A549 (cell line): ENCODE measurements at regions not wholly inside any gene's neighbourhood (a gene's known extent, or its start where the extent isn't known, plus 50 kb on each side); places are given as distances from the start of the nearest gene placed in this dataset.

Source experiments
- JUNB ChIP-seq: fragments of >200 bp; sonication (Bioruptor Twin); formaldehyde crosslinking; IDR thresholded peaks from 2 replicates; pipeline ENCODE4 v1.6.1; 2016
- KDM1A ChIP-seq: fragments of 200-600 bp; sonication (generic); IDR thresholded peaks from 2 replicates; pipeline ENCODE4 v1.6.1; 2016; ENCODE audit warnings: low read depth, mild to moderate bottlenecking
- MAFK ChIP-seq: fragments of 450-650 bp; IDR thresholded peaks from 2 replicates; pipeline ENCODE4 v1.6.1; 2014; ENCODE audit not compliant: partially characterized antibody
- RNF2 ChIP-seq: fragments of 200-600 bp; sonication (generic); IDR thresholded peaks from 2 replicates; pipeline ENCODE4 v1.6.1; 2016; ENCODE audit warnings: low read depth, mild to moderate bottlenecking, antibody characterized with exemption, moderate library complexity, borderline replicate concordance
- SMC3 ChIP-seq: fragments of >200 bp; sonication (Bioruptor Twin); formaldehyde crosslinking; IDR thresholded peaks from 3 replicates; pipeline ENCODE4 v1.6.1; 2018; ENCODE audit warnings: inconsistent platforms
- TP53 ChIP-seq: fragments of 250-450 bp; sonication (Bioruptor Pico); IDR thresholded peaks from 2 replicates; pipeline ENCODE4 v1.5.0; 2021; ENCODE audit warnings: mild to moderate bottlenecking, moderate library complexity
- TF ChIP-seq, protein P1 (sequence below): fragments of >200 bp; sonication (Bioruptor Twin); formaldehyde crosslinking; IDR thresholded peaks from 3 replicates; pipeline ENCODE4 v1.5.1; 2016

- TF ChIP-seq MAFK (no peak), SMC3 (no peak), KDM1A (no peak), JUNB (no peak), RNF2 (no peak), TP53 (no peak)
- TF ChIP-seq, protein P1, sequence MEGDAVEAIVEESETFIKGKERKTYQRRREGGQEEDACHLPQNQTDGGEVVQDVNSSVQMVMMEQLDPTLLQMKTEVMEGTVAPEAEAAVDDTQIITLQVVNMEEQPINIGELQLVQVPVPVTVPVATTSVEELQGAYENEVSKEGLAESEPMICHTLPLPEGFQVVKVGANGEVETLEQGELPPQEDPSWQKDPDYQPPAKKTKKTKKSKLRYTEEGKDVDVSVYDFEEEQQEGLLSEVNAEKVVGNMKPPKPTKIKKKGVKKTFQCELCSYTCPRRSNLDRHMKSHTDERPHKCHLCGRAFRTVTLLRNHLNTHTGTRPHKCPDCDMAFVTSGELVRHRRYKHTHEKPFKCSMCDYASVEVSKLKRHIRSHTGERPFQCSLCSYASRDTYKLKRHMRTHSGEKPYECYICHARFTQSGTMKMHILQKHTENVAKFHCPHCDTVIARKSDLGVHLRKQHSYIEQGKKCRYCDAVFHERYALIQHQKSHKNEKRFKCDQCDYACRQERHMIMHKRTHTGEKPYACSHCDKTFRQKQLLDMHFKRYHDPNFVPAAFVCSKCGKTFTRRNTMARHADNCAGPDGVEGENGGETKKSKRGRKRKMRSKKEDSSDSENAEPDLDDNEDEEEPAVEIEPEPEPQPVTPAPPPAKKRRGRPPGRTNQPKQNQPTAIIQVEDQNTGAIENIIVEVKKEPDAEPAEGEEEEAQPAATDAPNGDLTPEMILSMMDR, result no peak
Measured at GRCh38 chr14:96961895-96962294, 164.7 kb downstream of the VRK1 start.
